ENCODE measurements at regions not wholly inside any gene's neighbourhood (a gene's known extent, or its start where the extent isn't known, plus 50 kb on each side); places are given as distances from the start of the nearest gene placed in this dataset.

DNA sequence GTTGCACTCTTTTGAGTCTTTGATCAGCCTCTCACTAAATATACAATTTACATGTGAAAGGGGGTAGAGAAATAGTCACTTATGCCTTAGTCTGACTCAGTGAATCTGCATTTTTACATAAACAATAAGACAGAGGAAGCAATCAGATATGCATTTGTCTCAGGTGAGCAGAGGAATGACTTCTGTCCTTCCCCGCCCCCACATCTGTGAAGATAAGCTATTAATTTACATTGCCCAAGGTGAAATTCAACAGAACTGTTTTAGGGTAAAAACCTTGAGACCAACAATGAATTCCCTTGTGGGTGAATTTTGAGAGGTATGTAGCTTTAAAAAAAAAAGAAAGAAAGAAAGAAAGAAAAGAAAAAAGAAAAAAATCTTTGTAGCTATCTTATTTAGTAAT, 1302.9 kb upstream of the ACVR2A start:
- TF ChIP-seq, protein P1, sequence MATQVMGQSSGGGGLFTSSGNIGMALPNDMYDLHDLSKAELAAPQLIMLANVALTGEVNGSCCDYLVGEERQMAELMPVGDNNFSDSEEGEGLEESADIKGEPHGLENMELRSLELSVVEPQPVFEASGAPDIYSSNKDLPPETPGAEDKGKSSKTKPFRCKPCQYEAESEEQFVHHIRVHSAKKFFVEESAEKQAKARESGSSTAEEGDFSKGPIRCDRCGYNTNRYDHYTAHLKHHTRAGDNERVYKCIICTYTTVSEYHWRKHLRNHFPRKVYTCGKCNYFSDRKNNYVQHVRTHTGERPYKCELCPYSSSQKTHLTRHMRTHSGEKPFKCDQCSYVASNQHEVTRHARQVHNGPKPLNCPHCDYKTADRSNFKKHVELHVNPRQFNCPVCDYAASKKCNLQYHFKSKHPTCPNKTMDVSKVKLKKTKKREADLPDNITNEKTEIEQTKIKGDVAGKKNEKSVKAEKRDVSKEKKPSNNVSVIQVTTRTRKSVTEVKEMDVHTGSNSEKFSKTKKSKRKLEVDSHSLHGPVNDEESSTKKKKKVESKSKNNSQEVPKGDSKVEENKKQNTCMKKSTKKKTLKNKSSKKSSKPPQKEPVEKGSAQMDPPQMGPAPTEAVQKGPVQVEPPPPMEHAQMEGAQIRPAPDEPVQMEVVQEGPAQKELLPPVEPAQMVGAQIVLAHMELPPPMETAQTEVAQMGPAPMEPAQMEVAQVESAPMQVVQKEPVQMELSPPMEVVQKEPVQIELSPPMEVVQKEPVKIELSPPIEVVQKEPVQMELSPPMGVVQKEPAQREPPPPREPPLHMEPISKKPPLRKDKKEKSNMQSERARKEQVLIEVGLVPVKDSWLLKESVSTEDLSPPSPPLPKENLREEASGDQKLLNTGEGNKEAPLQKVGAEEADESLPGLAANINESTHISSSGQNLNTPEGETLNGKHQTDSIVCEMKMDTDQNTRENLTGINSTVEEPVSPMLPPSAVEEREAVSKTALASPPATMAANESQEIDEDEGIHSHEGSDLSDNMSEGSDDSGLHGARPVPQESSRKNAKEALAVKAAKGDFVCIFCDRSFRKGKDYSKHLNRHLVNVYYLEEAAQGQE (IDR thresholded peaks at IDR 0.05; ENCODE audit: insufficient replicate concordance, low read depth): no peak
- TF ChIP-seq, protein P2, sequence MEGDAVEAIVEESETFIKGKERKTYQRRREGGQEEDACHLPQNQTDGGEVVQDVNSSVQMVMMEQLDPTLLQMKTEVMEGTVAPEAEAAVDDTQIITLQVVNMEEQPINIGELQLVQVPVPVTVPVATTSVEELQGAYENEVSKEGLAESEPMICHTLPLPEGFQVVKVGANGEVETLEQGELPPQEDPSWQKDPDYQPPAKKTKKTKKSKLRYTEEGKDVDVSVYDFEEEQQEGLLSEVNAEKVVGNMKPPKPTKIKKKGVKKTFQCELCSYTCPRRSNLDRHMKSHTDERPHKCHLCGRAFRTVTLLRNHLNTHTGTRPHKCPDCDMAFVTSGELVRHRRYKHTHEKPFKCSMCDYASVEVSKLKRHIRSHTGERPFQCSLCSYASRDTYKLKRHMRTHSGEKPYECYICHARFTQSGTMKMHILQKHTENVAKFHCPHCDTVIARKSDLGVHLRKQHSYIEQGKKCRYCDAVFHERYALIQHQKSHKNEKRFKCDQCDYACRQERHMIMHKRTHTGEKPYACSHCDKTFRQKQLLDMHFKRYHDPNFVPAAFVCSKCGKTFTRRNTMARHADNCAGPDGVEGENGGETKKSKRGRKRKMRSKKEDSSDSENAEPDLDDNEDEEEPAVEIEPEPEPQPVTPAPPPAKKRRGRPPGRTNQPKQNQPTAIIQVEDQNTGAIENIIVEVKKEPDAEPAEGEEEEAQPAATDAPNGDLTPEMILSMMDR (IDR thresholded peaks at IDR 0.05; ENCODE audit: insufficient read depth, low read length): no peak
- TF ChIP-seq POLR2AphosphoS5 (IDR thresholded peaks at IDR 0.05; ENCODE audit: low read depth) (no peak), GABPA (IDR thresholded peaks at IDR 0.05; ENCODE audit: low read depth) (no peak), SPI1 (IDR thresholded peaks at IDR 0.05; ENCODE audit: borderline replicate concordance, low read depth) (no peak)

Measured in HL-60 (cell line).